ENCODE measurements at regions not wholly inside any gene's neighbourhood (a gene's known extent, or its start where the extent isn't known, plus 50 kb on each side); places are given as distances from the start of the nearest gene placed in this dataset.

DNA sequence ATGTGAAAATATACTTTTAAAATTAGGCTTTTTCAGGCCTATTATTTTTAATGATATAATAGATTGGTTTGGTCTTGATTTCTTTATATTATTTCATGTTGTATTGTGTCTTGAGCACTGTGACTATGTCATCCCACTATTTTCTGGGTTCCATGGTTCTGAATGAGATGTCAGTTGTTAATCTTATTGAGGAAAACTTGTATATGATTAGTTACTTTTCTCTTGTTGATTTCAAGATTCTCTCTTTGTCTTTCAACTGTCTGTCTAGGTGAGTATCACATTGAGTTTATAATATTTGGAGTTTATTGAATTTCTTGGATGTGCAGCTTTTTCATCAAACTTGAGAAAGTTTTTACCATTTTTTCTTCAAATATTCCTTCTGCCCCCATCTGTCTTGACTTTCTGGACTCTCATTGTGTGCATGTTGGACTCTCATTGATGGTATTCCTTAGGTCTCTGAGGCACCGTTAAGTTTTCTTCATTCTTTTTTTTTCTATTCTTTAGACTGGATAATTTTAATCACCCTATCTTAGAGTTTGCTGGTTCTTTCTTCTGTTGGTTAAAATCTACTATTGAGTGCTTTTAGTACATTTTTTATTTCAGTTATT is 175.8 kb downstream of the TMEM167A start:
- WGBS = 96% methylated on average over 1 of the region's 1 CpG
- Histone ChIP-seq H3K4me3 (ENCODE audit: low read depth in 1 of 3, low read length in 3 of 3) (no peak overlapping the region), H3K4me1 (ENCODE audit: control insufficient read depth in 4 of 4, insufficient read depth in 4 of 4, low read length in 3 of 4) (no peaks in the 10 kb centered on the region)

DNA sequence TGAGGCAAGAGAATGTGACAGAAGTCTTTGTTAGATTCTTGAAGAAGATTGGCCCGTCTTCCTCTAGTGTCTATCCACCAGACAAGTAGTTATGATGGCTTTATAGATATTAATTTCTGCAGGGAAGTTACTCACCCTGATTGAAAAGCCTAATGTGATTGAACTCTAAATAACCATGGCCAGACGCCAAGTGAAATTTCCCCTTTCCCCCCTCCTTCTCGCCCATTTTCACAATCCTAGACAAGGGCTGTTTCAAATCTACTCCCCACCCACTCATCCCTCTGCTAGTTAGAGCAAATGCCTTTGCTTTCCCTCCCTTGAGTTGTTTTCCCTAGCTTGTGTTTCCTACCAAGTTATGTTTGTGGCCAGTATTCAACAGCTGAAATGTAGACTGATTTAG is 182.5 kb downstream of the TMEM167A start:
- Histone ChIP-seq H3K9me3 (ENCODE audit: control insufficient read depth in 4 of 4, low read length in 3 of 4) (no peaks in the 10 kb centered on the region), H3K4me3 (ENCODE audit: low read depth in 1 of 3, low read length in 3 of 3) (no peak overlapping the region), H3K9ac (ENCODE audit: low read depth in 1 of 2, low read length in 2 of 2) (no peak overlapping the region), H3K27me3 (ENCODE audit: control insufficient read depth in 4 of 4, insufficient read depth in 4 of 4, low read length in 3 of 4) (peaks cover 0 to 4% (median 0%) of the 10 kb centered on the region in 4 donors), H3K4me1 (ENCODE audit: control insufficient read depth in 4 of 4, insufficient read depth in 4 of 4, low read length in 3 of 4) (no peaks in the 10 kb centered on the region), H3K27ac (ENCODE audit: low read depth in 1 of 2, low read length in 2 of 2) (no peak overlapping the region), H3K36me3 (ENCODE audit: control insufficient read depth in 4 of 4, insufficient read depth in 3 of 4, low read depth in 1 of 4, low read length in 3 of 4) (no peaks in the 10 kb centered on the region)
- WGBS = 55% methylated on average over 3 of the region's 3 CpGs
- no peak for TF ChIP-seq SP1 (IDR thresholded peaks at IDR 0.05)
- TF ChIP-seq, protein P1, sequence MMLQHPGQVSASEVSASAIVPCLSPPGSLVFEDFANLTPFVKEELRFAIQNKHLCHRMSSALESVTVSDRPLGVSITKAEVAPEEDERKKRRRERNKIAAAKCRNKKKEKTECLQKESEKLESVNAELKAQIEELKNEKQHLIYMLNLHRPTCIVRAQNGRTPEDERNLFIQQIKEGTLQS (IDR thresholded peaks at IDR 0.05) = no peak
- no peak for TF ChIP-seq FOXA2 (IDR thresholded peaks at IDR 0.05)
- TF ChIP-seq, protein P2, sequence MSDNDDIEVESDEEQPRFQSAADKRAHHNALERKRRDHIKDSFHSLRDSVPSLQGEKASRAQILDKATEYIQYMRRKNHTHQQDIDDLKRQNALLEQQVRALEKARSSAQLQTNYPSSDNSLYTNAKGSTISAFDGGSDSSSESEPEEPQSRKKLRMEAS (IDR thresholded peaks at IDR 0.05) = no peak
- no peak for TF ChIP-seq EGR1 (IDR thresholded peaks at IDR 0.05; ENCODE audit: low read depth in 2 of 2)
- TF ChIP-seq YY1 (IDR thresholded peaks at IDR 0.05) = no peak
- TF ChIP-seq FOXA1 (IDR thresholded peaks at IDR 0.05) = no peak
- DNase-seq (ENCODE audit: low spot score) = no peak

More for the DNA sequence above, 175.8 kb downstream of the TMEM167A start:
- H3K9ac ChIP-seq (ENCODE audit: low read depth in 1 of 2, low read length in 2 of 2) = no peak overlapping the region
- no peaks in the 10 kb centered on the region for H3K36me3 ChIP-seq (ENCODE audit: control insufficient read depth in 4 of 4, insufficient read depth in 3 of 4, low read depth in 1 of 4, low read length in 3 of 4)
- DNase-seq (ENCODE audit: low spot score) = no peak
- no peak overlapping the region for H3K27ac ChIP-seq (ENCODE audit: low read depth in 1 of 2, low read length in 2 of 2)
- no peak for TF ChIP-seq SP1 (IDR thresholded peaks at IDR 0.05)
- H3K9me3 ChIP-seq (ENCODE audit: control insufficient read depth in 4 of 4, low read length in 3 of 4) = peaks cover 0 to 7% (median 3%) of the 10 kb centered on the region in 4 donors
- H3K27me3 ChIP-seq (ENCODE audit: control insufficient read depth in 4 of 4, insufficient read depth in 4 of 4, low read length in 3 of 4) = no peaks in the 10 kb centered on the region

DNA sequence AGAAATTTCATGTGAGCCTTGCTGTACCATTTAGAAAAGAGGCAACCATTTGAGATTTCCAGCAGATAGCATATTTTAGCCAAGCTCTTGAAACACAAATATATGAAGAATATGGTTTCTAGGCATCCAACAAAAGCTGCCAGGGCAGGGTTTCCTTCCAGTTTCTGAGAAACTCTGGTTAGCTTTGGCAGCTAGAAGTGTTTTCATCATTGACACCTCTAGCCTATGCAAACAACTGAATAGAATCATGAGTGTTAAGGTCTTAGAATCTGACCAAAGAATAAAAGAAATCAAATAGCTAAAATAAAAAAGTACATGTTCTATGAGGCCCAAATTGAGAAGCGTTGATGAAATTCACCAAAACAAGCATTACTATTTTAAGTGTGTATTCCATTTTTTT is 188.1 kb downstream of the TMEM167A start:
- DNase-seq (ENCODE audit: low spot score) = no peak

DNA sequence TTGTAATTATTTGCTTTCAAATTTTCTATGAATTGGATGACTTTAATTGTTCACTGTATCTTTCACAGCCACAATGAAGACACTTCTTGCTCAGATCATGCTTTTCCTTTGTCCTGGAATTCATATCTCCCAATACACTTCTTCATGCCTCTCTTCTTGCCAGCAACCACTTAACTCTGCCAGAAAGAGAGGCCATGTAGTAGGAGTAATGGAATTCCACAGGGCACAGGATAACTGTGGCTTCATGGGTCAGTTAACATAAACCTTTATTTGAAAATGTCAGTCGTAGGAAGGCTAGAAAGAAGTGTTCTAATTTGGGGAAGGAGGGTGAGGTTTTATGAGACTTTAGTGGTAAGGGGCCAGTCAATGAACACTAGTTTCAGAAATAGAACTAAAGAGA is 190.3 kb downstream of the TMEM167A start:
- no peak overlapping the region for H3K9ac ChIP-seq (ENCODE audit: low read depth in 1 of 2, low read length in 2 of 2)
- WGBS = 72% methylated on average over 1 of the region's 1 CpG
- TF ChIP-seq RAD21 (IDR thresholded peaks at IDR 0.05) (no peak), JUND (IDR thresholded peaks at IDR 0.05) (no peak), RXRA (IDR thresholded peaks at IDR 0.05) (no peak), EGR1 (IDR thresholded peaks at IDR 0.05; ENCODE audit: low read depth in 2 of 2) (no peak), TAF1 (conservative IDR thresholded peaks at IDR 0.05) (no peak), YY1 (IDR thresholded peaks at IDR 0.05) (no peak), HNF4A (conservative IDR thresholded peaks at IDR 0.05) (no peak), FOXA2 (IDR thresholded peaks at IDR 0.05) (no peak), HNF4G (IDR thresholded peaks at IDR 0.05) (no peak), GABPA (IDR thresholded peaks at IDR 0.05 in 1 of 2, conservative IDR thresholded peaks at IDR 0.05 in 1 of 2) (no peak), NR2F2 (IDR thresholded peaks at IDR 0.05) (no peak)
- TF ChIP-seq, protein P3, sequence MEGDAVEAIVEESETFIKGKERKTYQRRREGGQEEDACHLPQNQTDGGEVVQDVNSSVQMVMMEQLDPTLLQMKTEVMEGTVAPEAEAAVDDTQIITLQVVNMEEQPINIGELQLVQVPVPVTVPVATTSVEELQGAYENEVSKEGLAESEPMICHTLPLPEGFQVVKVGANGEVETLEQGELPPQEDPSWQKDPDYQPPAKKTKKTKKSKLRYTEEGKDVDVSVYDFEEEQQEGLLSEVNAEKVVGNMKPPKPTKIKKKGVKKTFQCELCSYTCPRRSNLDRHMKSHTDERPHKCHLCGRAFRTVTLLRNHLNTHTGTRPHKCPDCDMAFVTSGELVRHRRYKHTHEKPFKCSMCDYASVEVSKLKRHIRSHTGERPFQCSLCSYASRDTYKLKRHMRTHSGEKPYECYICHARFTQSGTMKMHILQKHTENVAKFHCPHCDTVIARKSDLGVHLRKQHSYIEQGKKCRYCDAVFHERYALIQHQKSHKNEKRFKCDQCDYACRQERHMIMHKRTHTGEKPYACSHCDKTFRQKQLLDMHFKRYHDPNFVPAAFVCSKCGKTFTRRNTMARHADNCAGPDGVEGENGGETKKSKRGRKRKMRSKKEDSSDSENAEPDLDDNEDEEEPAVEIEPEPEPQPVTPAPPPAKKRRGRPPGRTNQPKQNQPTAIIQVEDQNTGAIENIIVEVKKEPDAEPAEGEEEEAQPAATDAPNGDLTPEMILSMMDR (IDR thresholded peaks at IDR 0.05; ENCODE audit: low read depth, low read length, missing input control) = no peak
- TF ChIP-seq, protein P1 (IDR thresholded peaks at IDR 0.05) = no peak
- no peak overlapping the region for H3K27ac ChIP-seq (ENCODE audit: low read depth in 1 of 2, low read length in 2 of 2)
- H3K4me3 ChIP-seq (ENCODE audit: low read depth in 1 of 3, low read length in 3 of 3) = no peak overlapping the region
- H3K36me3 ChIP-seq (ENCODE audit: control insufficient read depth in 4 of 4, insufficient read depth in 3 of 4, low read depth in 1 of 4, low read length in 3 of 4) = no peaks in the 10 kb centered on the region
- no peaks in the 10 kb centered on the region for H3K9me3 ChIP-seq (ENCODE audit: control insufficient read depth in 4 of 4, low read length in 3 of 4)
- DNase-seq (ENCODE audit: low spot score) = no peak
- no peaks in the 10 kb centered on the region for H3K27me3 ChIP-seq (ENCODE audit: control insufficient read depth in 4 of 4, insufficient read depth in 4 of 4, low read length in 3 of 4)
- peaks cover 0 to 10% (median 0%) of the 10 kb centered on the region in 4 donors for H3K4me1 ChIP-seq (ENCODE audit: control insufficient read depth in 4 of 4, insufficient read depth in 4 of 4, low read length in 3 of 4)

More for the DNA sequence above, 188.1 kb downstream of the TMEM167A start:
- H3K4me1 ChIP-seq (ENCODE audit: control insufficient read depth in 4 of 4, insufficient read depth in 4 of 4, low read length in 3 of 4) = peaks cover 0 to 10% (median 0%) of the 10 kb centered on the region in 4 donors
- H3K9me3 ChIP-seq (ENCODE audit: control insufficient read depth in 4 of 4, low read length in 3 of 4) = no peaks in the 10 kb centered on the region
- no peak overlapping the region for H3K4me3 ChIP-seq (ENCODE audit: low read depth in 1 of 3, low read length in 3 of 3)
- 97% methylated on average over 1 of the region's 1 CpG for WGBS
- no peak overlapping the region for H3K27ac ChIP-seq (ENCODE audit: low read depth in 1 of 2, low read length in 2 of 2)
- no peaks in the 10 kb centered on the region for H3K36me3 ChIP-seq (ENCODE audit: control insufficient read depth in 4 of 4, insufficient read depth in 3 of 4, low read depth in 1 of 4, low read length in 3 of 4)
- no peak for TF ChIP-seq TAF1 (conservative IDR thresholded peaks at IDR 0.05)
- TF ChIP-seq GABPA (IDR thresholded peaks at IDR 0.05 in 1 of 2, conservative IDR thresholded peaks at IDR 0.05 in 1 of 2) = no peak
- no peak for TF ChIP-seq FOXA2 (IDR thresholded peaks at IDR 0.05)
- no peak for TF ChIP-seq NR2F2 (IDR thresholded peaks at IDR 0.05)
- no peak for TF ChIP-seq YY1 (IDR thresholded peaks at IDR 0.05)
- no peak for TF ChIP-seq SP1 (IDR thresholded peaks at IDR 0.05)
- H3K27me3 ChIP-seq (ENCODE audit: control insufficient read depth in 4 of 4, insufficient read depth in 4 of 4, low read length in 3 of 4) = peaks cover 0 to 4% (median 0%) of the 10 kb centered on the region in 4 donors
- H3K9ac ChIP-seq (ENCODE audit: low read depth in 1 of 2, low read length in 2 of 2) = no peak overlapping the region
